ENCODE measurements at regions not wholly inside any gene's neighbourhood (a gene's known extent, or its start where the extent isn't known, plus 50 kb on each side); places are given as distances from the start of the nearest gene placed in this dataset.

DNA sequence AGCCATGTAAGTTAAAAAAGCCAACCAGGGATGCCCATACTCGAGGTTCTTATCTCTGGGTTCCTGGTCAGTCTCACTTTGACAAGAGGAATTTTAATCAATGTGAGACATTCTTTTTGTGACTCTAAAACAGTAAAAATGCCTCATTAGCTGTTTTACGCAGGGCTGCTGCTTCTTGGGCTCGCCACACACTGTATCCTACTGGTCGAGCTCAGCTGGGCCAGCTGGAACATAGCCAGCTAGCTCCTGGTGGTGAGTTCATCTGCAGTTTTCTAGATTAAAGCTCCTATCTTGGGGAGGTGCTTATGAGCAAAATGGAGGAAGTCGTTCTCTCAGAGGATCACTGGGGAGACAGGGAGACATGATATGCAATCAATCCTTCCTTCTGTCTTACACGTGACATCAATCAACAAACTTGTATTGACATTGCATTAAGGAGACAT, 55.9 kb upstream of the LEF1 start:
- Histone ChIP-seq H3K4me1 (no peaks in the 10 kb centered on the region), H3K36me3 (ENCODE audit: control insufficient read depth, insufficient read depth, low read length) (no peaks in the 10 kb centered on the region), H3K27me3 (replicated peaks; ENCODE audit: control insufficient read depth, insufficient read depth, low read length) (no peaks in the 10 kb centered on the region), H3K4me3 (ENCODE audit: low read depth, low read length) (no peak overlapping the region), H3K9me3 (no peaks in the 10 kb centered on the region)
- no peaks in the 10 kb centered on the region for H3K4me1 Mint-ChIP-seq (ENCODE audit: low read depth, unreplicated experiment)
- no peak overlapping the region for H3K4me3 Mint-ChIP-seq (ENCODE audit: unreplicated experiment)
- intact Hi-C loops (cut with micrococcal nuclease; ENCODE audit: unreplicated experiment), result no loop called here
- no peaks in the 10 kb centered on the region for H3K27me3 Mint-ChIP-seq (ENCODE audit: insufficient read depth, unreplicated experiment)
- BruUV-seq (replicated peaks), result no TSS peak
- ChIA-PET CTCF (no interaction called here), POLR2A (no interaction called here)
- DNase-seq, result no peak
- H3K9me3 Mint-ChIP-seq (ENCODE audit: unreplicated experiment), result no peaks in the 10 kb centered on the region
- TF ChIP-seq, protein P1, sequence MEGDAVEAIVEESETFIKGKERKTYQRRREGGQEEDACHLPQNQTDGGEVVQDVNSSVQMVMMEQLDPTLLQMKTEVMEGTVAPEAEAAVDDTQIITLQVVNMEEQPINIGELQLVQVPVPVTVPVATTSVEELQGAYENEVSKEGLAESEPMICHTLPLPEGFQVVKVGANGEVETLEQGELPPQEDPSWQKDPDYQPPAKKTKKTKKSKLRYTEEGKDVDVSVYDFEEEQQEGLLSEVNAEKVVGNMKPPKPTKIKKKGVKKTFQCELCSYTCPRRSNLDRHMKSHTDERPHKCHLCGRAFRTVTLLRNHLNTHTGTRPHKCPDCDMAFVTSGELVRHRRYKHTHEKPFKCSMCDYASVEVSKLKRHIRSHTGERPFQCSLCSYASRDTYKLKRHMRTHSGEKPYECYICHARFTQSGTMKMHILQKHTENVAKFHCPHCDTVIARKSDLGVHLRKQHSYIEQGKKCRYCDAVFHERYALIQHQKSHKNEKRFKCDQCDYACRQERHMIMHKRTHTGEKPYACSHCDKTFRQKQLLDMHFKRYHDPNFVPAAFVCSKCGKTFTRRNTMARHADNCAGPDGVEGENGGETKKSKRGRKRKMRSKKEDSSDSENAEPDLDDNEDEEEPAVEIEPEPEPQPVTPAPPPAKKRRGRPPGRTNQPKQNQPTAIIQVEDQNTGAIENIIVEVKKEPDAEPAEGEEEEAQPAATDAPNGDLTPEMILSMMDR (IDR thresholded peaks at IDR 0.05; ENCODE audit: insufficient read depth in 1 of 2, low read depth in 1 of 2, low read length in 1 of 2, severe bottlenecking in 1 of 2, unreplicated experiment in 1 of 2), result no peak
- H3K27ac Mint-ChIP-seq (ENCODE audit: unreplicated experiment), result no peak overlapping the region
- no peaks in the 10 kb centered on the region for H3K36me3 Mint-ChIP-seq (ENCODE audit: insufficient read depth, unreplicated experiment)

DNA sequence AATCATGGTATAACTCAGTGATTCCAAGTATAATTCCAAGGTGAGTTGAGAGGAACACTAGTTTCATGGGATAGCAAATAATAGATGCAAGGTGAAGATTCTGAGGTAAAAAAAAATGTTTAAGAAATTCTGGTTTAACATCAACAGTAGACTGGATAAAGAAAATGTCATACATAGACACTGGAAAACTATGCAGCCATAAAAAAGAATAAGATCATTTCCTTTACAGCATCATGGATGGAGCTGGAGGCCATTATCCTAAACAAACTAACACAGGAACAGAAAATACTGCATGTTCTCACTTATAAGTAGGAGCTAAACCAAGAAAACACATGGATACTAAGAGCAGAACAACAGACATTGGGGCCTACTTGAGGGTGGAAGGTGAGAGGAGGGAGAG, 54.6 kb upstream of the LEF1 start:
- no peaks in the 10 kb centered on the region for H3K27me3 ChIP-seq (replicated peaks; ENCODE audit: control insufficient read depth, insufficient read depth, low read length)
- H3K4me1 ChIP-seq, result peaks cover 4% of the 10 kb centered on the region; the same call in 1 of the 2 replicates
- Mint-ChIP-seq H3K27ac (ENCODE audit: unreplicated experiment) (no peak overlapping the region), H3K4me3 (ENCODE audit: unreplicated experiment) (no peak overlapping the region), H3K27me3 (ENCODE audit: insufficient read depth, unreplicated experiment) (no peaks in the 10 kb centered on the region), H3K4me1 (ENCODE audit: low read depth, unreplicated experiment) (no peaks in the 10 kb centered on the region), H3K9me3 (ENCODE audit: unreplicated experiment) (no peaks in the 10 kb centered on the region), H3K36me3 (ENCODE audit: insufficient read depth, unreplicated experiment) (no peaks in the 10 kb centered on the region)
- no peaks in the 10 kb centered on the region for H3K9me3 ChIP-seq
- POLR2A ChIA-PET, result no interaction called here
- BruUV-seq (replicated peaks), result no TSS peak
- intact Hi-C loops (cut with micrococcal nuclease; ENCODE audit: unreplicated experiment), result no loop called here
- no peak overlapping the region for H3K4me3 ChIP-seq (ENCODE audit: low read depth, low read length)
- no peaks in the 10 kb centered on the region for H3K36me3 ChIP-seq (ENCODE audit: control insufficient read depth, insufficient read depth, low read length)
- CTCF ChIA-PET, result no interaction called here
- TF ChIP-seq, protein P1 (IDR thresholded peaks at IDR 0.05; ENCODE audit: insufficient read depth in 1 of 2, low read depth in 1 of 2, low read length in 1 of 2, severe bottlenecking in 1 of 2, unreplicated experiment in 1 of 2), result no peak
- no peak for DNase-seq

DNA sequence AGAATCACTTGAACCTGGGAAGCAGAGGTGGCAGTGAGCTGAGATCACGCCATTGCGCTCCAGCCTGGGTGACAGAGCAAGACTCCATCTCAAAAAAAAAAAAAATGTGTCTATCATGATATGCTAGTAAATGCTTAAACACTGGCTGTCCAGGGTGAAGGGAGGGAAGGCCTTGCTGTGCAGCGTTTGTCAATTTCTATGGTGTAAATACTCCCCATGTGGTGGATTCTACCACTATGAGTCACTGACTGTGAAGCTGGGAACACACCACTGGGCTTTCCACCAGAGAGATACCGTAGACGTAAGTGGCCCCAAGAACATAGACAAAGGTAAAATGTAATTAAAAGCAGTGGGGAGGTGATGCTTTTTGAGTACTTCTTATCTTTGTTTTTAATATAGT, 51.3 kb upstream of the LEF1 start:
- no peaks in the 10 kb centered on the region for H3K27me3 Mint-ChIP-seq (ENCODE audit: insufficient read depth, unreplicated experiment)
- H3K27ac Mint-ChIP-seq (ENCODE audit: unreplicated experiment), result no peak overlapping the region
- BruUV-seq (replicated peaks), result no TSS peak
- no peaks in the 10 kb centered on the region for H3K36me3 ChIP-seq (ENCODE audit: control insufficient read depth, insufficient read depth, low read length)
- H3K4me1 Mint-ChIP-seq (ENCODE audit: low read depth, unreplicated experiment), result peaks cover 8% of the 10 kb centered on the region
- ChIA-PET CTCF (no interaction called here), POLR2A (no interaction called here)
- intact Hi-C loops (cut with micrococcal nuclease; ENCODE audit: unreplicated experiment), result no loop called here
- no peaks in the 10 kb centered on the region for H3K27me3 ChIP-seq (replicated peaks; ENCODE audit: control insufficient read depth, insufficient read depth, low read length)
- no peak overlapping the region for H3K4me3 Mint-ChIP-seq (ENCODE audit: unreplicated experiment)
- TF ChIP-seq, protein P1 (IDR thresholded peaks at IDR 0.05; ENCODE audit: insufficient read depth in 1 of 2, low read depth in 1 of 2, low read length in 1 of 2, severe bottlenecking in 1 of 2, unreplicated experiment in 1 of 2), result no peak
- H3K36me3 Mint-ChIP-seq (ENCODE audit: insufficient read depth, unreplicated experiment), result no peaks in the 10 kb centered on the region
- no peaks in the 10 kb centered on the region for H3K9me3 Mint-ChIP-seq (ENCODE audit: unreplicated experiment)
- 0 out of 2 replicates have a peak, but pooled peaks cover 3% of the 10 kb centered on the region for H3K9me3 ChIP-seq
- DNase-seq, result no peak
- peaks cover 10% of the 10 kb centered on the region for H3K4me1 ChIP-seq
- H3K4me3 ChIP-seq (ENCODE audit: low read depth, low read length), result no peak overlapping the region

Data from Caco-2 (cell line).